ENCODE measurements at regions not wholly inside any gene's neighbourhood (a gene's known extent, or its start where the extent isn't known, plus 50 kb on each side); places are given as distances from the start of the nearest gene placed in this dataset.

DNA sequence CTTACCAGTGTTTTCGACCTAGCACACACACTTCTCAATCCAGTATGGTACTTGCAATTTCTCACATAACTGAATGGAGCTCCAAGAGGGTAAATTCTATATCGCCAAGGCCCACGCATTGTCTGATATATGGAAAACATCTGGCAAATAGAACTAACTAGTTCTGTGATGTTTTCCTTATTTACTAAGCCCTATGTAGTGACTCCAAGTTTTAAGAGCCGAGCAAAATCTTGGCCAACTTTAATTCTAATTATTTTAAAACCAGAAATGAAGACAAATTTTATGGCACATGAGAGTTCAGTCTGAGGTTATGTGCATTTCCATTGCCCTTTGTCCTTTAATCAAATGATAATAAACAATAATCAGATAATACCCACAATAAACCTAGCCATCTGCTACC is 1119.7 kb upstream of the CNTNAP5 start:
- TF ChIP-seq CTCF (IDR thresholded peaks at IDR 0.05) = no peak
- no peak for TF ChIP-seq POLR2A (IDR thresholded peaks at IDR 0.05)

Measured in Peyer's patch (tissue), 4 donors.